GM04503 (cell line): ENCODE measurements at regions not wholly inside any gene's neighbourhood (a gene's known extent, or its start where the extent isn't known, plus 50 kb on each side); places are given as distances from the start of the nearest gene placed in this dataset.
A peak's percentile ranks its signal among the peaks of the same experiment; 100 is the strongest.

ENCODE experiments used
- DNase-seq: peaks from one replicate; pipeline ENCODE4 v3.0.0-alpha.2; 2012; ENCODE audit warnings: low read depth

DNA sequence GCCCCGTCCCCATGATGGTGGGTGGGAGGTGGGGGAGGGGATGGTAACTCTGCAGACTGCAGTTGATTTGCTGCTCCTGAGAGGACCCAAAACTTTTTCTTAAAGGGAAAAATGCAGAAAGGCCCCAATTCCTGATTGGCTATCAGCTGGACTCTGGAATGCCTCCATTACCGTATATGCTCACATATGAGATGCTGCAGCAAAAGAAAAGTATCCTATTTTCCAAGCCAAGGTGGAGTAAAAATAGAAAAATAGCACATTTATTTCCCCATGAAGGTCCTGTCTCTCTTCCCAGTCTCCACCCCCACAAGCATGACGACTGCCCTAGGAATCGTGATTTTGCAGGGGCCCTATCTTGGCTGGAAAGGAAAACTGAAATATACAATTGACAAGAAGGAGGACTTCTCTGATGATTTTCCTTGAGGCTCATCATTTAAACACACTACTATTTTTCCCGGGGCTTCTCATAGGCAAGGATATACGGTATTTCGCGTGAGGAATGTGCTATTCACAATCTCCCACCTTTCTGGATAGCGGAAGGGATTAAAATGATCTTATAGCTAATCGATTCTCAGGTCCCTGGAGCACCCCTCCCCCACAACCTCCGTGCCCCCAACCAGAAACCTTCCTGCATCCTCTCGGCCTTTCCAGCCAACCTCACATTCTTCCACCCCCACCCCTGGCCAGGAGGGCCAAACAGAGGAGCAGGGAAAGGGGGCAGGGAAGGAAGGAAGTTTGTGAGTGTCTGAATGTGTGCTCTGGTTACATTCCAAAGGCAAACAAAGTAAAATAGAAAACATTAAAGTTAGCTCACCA, 138.9 kb upstream of the CCND2 start:
- no peak for DNase-seq

DNA sequence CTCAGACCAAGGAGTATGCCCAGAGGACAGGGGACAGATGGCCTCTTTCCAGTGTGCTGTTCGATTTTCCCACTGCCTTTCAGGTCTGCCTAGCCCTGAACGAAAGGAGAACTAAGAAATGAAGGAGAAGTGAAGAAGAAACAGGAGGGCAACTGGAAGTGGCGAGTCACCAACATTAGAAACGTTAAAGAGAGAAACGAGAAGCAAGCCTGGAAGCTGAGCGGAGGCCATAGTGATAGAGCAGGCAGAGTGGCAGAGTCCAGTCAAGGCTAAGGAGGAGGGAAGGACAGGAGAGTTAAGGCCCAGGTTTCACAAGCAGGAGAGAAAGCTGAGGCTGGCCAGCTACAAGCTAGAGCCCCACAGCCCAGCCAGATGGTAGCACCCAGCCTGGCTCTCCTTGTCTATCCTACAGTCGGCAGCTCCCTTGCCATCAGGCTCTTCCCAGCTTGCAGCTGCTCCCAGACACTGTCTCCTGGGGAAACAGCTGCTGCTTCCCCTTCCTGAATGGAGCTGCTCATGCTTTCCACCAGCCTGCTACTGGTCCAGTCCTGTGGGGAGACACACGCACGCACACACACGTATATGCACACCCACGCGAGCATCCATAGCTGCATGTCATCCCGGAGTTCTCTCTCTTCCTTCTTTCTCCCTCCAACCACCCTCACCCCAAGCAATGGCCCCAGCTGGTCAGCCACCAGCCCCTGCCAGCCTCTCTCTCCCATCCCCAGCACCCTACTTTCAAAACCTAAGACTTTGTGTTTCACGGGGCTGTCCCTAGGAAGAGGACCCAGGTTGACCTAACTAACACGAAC, 139.7 kb upstream of the CCND2 start:
- DNase-seq, result no peak

- no peak for DNase-seq
These were observed 140.5 kb upstream of the CCND2 start for GRCh38 chr12:4133029-4133428.

DNA sequence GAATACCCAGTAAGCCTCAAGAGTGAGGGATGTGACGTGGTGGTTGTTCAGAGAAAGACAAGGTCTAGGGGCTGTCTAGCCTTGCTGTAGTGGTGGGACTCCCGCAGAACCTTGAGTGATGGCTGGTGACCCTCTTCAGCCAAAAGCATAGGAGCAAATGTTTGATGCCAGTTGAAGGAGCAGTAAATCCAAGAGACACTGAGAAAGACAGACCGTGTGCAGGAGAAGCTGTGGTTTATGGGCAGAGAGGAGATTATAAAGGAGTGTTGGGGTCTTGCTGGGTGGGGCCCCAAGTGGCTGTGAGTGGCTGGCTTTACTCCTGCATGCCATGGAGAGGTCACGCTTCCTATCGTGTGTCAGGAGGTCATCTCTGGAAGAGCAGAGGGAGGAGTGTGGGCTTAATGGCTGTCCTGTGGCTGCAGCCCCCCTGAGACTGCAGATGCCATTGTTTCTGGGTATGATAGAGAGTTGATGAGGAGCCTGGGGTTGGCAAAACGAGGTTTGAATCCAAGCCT, 152.0 kb upstream of the CCND2 start:
- no peak for DNase-seq

DNA sequence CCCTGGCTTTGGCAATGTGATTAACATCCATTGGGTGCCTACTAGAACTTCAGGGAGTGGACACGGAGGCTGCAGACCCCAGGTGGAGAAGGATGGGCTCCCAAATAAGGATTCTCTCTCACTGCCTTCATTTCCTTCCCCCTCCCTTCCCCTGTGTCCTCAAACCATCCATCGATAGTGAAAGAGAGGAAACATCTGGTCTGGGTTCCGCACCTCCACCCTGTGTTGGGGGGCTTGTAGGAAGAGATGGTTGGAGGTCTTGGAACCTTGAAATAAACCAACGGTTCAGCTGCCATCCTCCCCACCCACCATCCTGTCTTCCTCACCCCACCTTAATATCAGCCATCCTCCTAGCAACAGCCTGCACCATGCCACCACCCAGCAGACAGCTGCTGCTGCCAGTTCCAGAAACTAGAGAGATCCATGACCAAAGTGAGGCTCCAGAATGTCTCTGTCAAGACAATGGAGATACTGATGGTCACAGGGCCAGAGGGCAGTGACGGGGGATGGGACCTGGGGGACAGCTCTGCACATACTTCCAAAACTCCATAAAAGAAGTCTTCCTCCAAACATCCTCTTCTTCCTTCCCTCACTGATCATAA, 153.1 kb upstream of the CCND2 start:
- DNase-seq, result no peak

GRCh38 chr12:4119157-4119761, 154.3 kb upstream of the CCND2 start:
- DNase-seq, result no peak

GRCh38 chr12:4118601-4119156, 154.9 kb upstream of the CCND2 start:
- DNase-seq, result no peak

GRCh38 chr12:4118017-4118510, 155.5 kb upstream of the CCND2 start:
- no peak for DNase-seq

DNA sequence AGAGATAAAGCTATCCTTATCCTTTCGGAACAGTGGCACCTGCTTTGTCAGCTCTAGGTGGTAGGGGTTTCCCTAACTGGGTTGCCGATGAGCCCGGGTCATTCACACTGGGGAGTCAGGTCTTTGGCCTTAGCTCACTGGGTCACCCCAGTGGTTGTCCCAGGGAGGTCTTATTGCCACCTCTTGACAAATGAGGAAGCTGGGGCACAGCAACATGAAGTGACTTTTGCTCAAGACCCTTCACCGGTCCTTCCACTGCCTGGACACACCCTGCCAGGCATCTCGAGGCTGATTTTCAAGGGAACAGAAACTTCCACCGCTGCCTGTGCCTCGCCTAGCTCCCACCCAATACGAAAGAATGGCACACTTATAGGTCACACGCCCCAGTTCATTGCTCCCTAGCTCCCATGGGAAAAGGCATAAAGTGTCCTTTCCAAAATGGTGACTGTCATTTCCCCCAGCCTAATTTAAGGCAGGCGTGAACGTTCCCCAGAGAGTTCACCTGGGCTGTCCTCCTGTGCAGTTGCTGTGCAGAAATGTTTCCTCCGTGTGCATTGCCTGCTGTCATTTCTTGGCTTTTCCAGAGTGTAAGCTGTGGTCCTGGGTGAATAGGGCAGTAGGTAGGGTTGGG, 156.1 kb upstream of the CCND2 start:
- no peak for DNase-seq

- peak; percentile 42 for DNase-seq
These were observed 157.1 kb upstream of the CCND2 start for GRCh38 chr12:4116251-4117111.

- no peak for DNase-seq
These were observed 158.0 kb upstream of the CCND2 start for GRCh38 chr12:4115570-4115969.

- no peak for DNase-seq
These were observed 158.6 kb upstream of the CCND2 start for GRCh38 chr12:4114986-4115385.

- DNase-seq, result no peak
These were observed 160.7 kb upstream of the CCND2 start for GRCh38 chr12:4112734-4113325.

- no peak for DNase-seq
These were observed 161.3 kb upstream of the CCND2 start for GRCh38 chr12:4112290-4112689.

DNA sequence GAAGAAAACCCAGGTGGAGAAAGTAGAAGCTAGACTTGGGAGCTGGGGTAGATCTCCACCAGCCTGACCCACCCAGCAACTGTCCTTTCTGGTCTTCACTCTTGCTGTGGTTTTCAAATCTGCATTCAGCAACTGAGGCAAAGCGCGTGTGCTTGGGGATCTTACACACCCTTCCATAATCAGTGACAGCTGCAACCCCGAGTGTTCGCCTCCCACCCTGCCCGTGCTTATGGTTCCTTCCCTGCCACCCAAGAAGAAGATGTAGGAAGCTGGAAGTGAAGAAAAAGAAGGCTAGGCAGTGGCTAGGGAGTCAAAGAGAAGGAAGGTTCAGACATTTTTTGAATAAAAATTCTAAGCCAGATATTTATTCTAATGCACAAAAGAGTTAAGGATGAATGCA, 162.6 kb upstream of the CCND2 start:
- no peak for DNase-seq

DNA sequence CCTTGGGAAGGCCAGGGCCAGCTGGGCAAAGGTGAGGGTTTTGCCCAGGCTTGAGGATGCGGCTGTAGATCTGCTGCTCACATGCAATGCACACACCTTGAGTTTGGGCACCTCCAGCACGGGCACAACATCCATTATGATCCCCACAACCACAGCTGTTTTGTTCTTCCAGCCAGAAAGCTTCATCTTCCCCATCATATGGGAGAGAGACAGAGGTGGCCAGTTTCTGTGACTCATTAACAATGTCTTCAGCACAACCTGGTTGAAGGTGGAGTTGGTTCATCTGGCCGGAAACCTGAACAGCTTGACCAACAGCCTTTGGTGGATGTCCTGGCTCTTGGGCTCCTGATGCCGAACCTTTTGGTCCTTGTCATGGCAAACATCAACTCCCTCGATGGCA, 163.7 kb upstream of the CCND2 start:
- DNase-seq, result no peak

- no peak for DNase-seq
These were observed 164.7 kb upstream of the CCND2 start for GRCh38 chr12:4108803-4109345.

DNA sequence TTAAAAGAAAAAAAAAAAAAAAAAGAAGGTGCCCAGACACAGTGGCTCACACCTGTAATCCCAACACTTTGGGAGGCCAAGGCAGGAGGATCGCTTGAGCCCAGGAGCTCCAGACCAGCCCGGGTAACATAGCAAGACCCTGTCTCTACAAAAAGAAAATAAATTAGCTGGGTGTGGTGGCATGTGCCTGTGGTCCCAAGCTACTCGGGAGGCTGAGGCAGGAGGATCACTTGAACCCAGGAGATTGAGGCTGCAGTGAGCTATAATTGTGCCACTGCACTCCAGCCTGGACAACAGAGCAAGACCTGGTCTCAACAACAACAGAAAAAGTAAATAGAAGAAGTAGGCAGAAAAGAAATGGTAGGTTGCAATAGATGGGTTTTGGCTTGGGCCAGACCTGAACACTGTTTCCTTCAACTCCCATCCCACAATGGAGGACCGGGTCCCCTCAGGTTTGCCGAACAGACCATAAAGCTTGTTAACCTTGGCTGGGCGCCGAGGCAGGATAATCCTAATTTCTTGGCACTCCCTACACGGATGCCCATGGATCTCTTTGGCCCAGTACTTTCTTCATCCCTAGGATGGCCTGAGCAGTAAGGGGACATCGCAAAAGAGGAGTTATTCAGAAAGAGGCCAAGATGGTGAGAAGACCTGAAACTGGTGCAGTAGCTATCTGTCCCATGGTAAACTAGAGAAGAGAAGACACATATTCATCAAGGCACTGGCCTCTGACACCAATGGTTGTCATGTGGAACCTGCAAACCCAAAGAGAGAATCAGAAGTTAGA, 165.5 kb upstream of the CCND2 start:
- no peak for DNase-seq

GRCh38 chr12:4107436-4107878, 166.1 kb upstream of the CCND2 start:
- DNase-seq, result no peak
